ENCODE measurements at regions not wholly inside any gene's neighbourhood (a gene's known extent, or its start where the extent isn't known, plus 50 kb on each side); places are given as distances from the start of the nearest gene placed in this dataset.

GRCh38 chr11:95495706-95496105 lies 264.7 kb upstream of the SESN3 start:
- TF ChIP-seq CREB1 (IDR thresholded peaks at IDR 0.05; ENCODE audit: low read depth) = no peak
- no peak for TF ChIP-seq USF1 (IDR thresholded peaks at IDR 0.05)
- no peak for TF ChIP-seq TCF12 (IDR thresholded peaks at IDR 0.05; ENCODE audit: low read depth)
- TF ChIP-seq EP300 (IDR thresholded peaks at IDR 0.05; ENCODE audit: borderline replicate concordance) = no peak
- TF ChIP-seq ZBTB7A (IDR thresholded peaks at IDR 0.05; ENCODE audit: low read depth) = no peak
- no peak for TF ChIP-seq EGR1 (IDR thresholded peaks at IDR 0.05)
- no peak for TF ChIP-seq NFIC (IDR thresholded peaks at IDR 0.05)
- TF ChIP-seq YY1 (IDR thresholded peaks at IDR 0.05; ENCODE audit: low read depth) = no peak
- TF ChIP-seq CEBPB (IDR thresholded peaks at IDR 0.05) = no peak
- TF ChIP-seq RAD21 (IDR thresholded peaks at IDR 0.05; ENCODE audit: low read depth) = no peak
- TF ChIP-seq, protein P1, sequence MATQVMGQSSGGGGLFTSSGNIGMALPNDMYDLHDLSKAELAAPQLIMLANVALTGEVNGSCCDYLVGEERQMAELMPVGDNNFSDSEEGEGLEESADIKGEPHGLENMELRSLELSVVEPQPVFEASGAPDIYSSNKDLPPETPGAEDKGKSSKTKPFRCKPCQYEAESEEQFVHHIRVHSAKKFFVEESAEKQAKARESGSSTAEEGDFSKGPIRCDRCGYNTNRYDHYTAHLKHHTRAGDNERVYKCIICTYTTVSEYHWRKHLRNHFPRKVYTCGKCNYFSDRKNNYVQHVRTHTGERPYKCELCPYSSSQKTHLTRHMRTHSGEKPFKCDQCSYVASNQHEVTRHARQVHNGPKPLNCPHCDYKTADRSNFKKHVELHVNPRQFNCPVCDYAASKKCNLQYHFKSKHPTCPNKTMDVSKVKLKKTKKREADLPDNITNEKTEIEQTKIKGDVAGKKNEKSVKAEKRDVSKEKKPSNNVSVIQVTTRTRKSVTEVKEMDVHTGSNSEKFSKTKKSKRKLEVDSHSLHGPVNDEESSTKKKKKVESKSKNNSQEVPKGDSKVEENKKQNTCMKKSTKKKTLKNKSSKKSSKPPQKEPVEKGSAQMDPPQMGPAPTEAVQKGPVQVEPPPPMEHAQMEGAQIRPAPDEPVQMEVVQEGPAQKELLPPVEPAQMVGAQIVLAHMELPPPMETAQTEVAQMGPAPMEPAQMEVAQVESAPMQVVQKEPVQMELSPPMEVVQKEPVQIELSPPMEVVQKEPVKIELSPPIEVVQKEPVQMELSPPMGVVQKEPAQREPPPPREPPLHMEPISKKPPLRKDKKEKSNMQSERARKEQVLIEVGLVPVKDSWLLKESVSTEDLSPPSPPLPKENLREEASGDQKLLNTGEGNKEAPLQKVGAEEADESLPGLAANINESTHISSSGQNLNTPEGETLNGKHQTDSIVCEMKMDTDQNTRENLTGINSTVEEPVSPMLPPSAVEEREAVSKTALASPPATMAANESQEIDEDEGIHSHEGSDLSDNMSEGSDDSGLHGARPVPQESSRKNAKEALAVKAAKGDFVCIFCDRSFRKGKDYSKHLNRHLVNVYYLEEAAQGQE (IDR thresholded peaks at IDR 0.05; ENCODE audit: low read depth) = no peak
- no peak for TF ChIP-seq TAF1 (IDR thresholded peaks at IDR 0.05; ENCODE audit: low read depth)
- no peak for TF ChIP-seq MAX (IDR thresholded peaks at IDR 0.05)
- TF ChIP-seq FOXM1 (IDR thresholded peaks at IDR 0.05; ENCODE audit: borderline replicate concordance, low read depth) = no peak
- TF ChIP-seq TEAD4 (IDR thresholded peaks at IDR 0.05) = no peak

GRCh38 chr11:95494856-95495255 lies 263.9 kb upstream of the SESN3 start:
- TF ChIP-seq NFIC (IDR thresholded peaks at IDR 0.05) (no peak), EGR1 (IDR thresholded peaks at IDR 0.05) (no peak), USF1 (IDR thresholded peaks at IDR 0.05) (no peak), CREB1 (IDR thresholded peaks at IDR 0.05; ENCODE audit: low read depth) (no peak), ZBTB7A (IDR thresholded peaks at IDR 0.05; ENCODE audit: low read depth) (no peak), EP300 (IDR thresholded peaks at IDR 0.05; ENCODE audit: borderline replicate concordance) (no peak), TAF1 (IDR thresholded peaks at IDR 0.05; ENCODE audit: low read depth) (no peak), TCF12 (IDR thresholded peaks at IDR 0.05; ENCODE audit: low read depth) (no peak), TEAD4 (IDR thresholded peaks at IDR 0.05) (no peak), RAD21 (IDR thresholded peaks at IDR 0.05; ENCODE audit: low read depth) (no peak), FOXM1 (IDR thresholded peaks at IDR 0.05; ENCODE audit: borderline replicate concordance, low read depth) (no peak), MAX (IDR thresholded peaks at IDR 0.05) (no peak), YY1 (IDR thresholded peaks at IDR 0.05; ENCODE audit: low read depth) (no peak), CEBPB (IDR thresholded peaks at IDR 0.05) (no peak)
- TF ChIP-seq, protein P1 (IDR thresholded peaks at IDR 0.05; ENCODE audit: low read depth) = no peak

DNA sequence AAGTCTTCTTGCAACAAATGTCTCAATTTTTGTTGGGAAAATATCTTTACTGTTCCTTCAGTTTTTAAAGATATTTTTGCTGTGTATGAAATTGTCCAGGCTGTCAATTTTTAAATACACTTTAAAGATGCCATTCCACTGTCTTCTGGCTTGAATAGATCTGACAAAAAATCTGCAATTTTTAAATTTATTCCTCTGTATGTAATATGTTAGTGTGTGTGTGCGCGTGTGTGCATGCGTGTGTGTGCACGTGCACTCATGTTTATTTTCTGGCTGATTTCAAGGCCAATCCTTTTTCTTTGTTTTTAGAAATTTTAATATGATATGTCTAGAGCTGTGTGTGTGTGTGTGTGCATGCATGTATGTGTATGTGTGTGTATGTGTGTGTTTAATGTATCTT lies 263.2 kb upstream of the SESN3 start:
- no peak for TF ChIP-seq EP300 (IDR thresholded peaks at IDR 0.05; ENCODE audit: borderline replicate concordance)
- no peak for TF ChIP-seq TEAD4 (IDR thresholded peaks at IDR 0.05)
- TF ChIP-seq, protein P1 (IDR thresholded peaks at IDR 0.05; ENCODE audit: low read depth) = no peak
- no peak for TF ChIP-seq TCF12 (IDR thresholded peaks at IDR 0.05; ENCODE audit: low read depth)
- no peak for TF ChIP-seq TAF1 (IDR thresholded peaks at IDR 0.05; ENCODE audit: low read depth)
- no peak for TF ChIP-seq NFIC (IDR thresholded peaks at IDR 0.05)
- TF ChIP-seq USF1 (IDR thresholded peaks at IDR 0.05) = no peak
- TF ChIP-seq FOXM1 (IDR thresholded peaks at IDR 0.05; ENCODE audit: borderline replicate concordance, low read depth) = no peak
- TF ChIP-seq ZBTB7A (IDR thresholded peaks at IDR 0.05; ENCODE audit: low read depth) = no peak
- no peak for TF ChIP-seq RAD21 (IDR thresholded peaks at IDR 0.05; ENCODE audit: low read depth)
- TF ChIP-seq MAX (IDR thresholded peaks at IDR 0.05) = no peak
- TF ChIP-seq CREB1 (IDR thresholded peaks at IDR 0.05; ENCODE audit: low read depth) = no peak
- TF ChIP-seq EGR1 (IDR thresholded peaks at IDR 0.05) = no peak
- no peak for TF ChIP-seq CEBPB (IDR thresholded peaks at IDR 0.05)
- TF ChIP-seq YY1 (IDR thresholded peaks at IDR 0.05; ENCODE audit: low read depth) = no peak
